ENCODE measurements at regions not wholly inside any gene's neighbourhood (a gene's known extent, or its start where the extent isn't known, plus 50 kb on each side); places are given as distances from the start of the nearest gene placed in this dataset.

GRCh38 chr2:52327641-52328040 is 1295.7 kb upstream of the NRXN1 start:
- no peak for DNase-seq (ENCODE audit: low spot score)
- TF ChIP-seq CTCF (IDR thresholded peaks at IDR 0.05; ENCODE audit: borderline replicate concordance, control extremely low read depth, extremely low read depth, insufficient read depth, missing control alignments): no peak
- in situ Hi-C loops (cut with MboI; ENCODE audit: low sequenced_read_pairs, unreplicated experiment): no loop called here

GRCh38 chr2:52314231-52314630 is 1282.3 kb upstream of the NRXN1 start:
- TF ChIP-seq CTCF (IDR thresholded peaks at IDR 0.05; ENCODE audit: borderline replicate concordance, control extremely low read depth, extremely low read depth, insufficient read depth, missing control alignments): no peak
- in situ Hi-C loops (cut with MboI; ENCODE audit: low sequenced_read_pairs, unreplicated experiment): no loop called here
- no peak for DNase-seq (ENCODE audit: low spot score)

GRCh38 chr2:52312486-52312885 is 1280.6 kb upstream of the NRXN1 start:
- TF ChIP-seq CTCF (IDR thresholded peaks at IDR 0.05; ENCODE audit: borderline replicate concordance, control extremely low read depth, extremely low read depth, insufficient read depth, missing control alignments): no peak
- in situ Hi-C loops (cut with MboI; ENCODE audit: low sequenced_read_pairs, unreplicated experiment): no loop called here
- DNase-seq (ENCODE audit: low spot score): no peak

DNA sequence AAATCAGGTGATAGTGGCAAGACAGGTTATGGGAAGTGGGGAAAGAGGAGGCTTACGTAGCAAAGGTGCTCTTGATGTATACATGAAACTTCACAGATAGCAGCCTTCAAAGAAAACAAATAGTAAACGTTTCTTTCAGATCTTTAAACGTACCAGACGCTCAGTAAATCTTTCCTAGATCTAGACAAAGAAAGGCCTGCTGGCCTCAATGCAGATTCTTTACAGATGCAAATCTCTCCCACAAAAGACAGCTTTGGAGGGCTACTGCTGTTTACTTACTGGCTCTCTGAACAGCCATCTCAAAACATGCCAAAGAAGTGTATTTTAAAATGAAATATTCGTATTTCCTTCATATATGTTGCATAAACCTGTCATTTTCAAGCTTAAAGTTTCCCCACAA is 1279.9 kb upstream of the NRXN1 start:
- no peak for TF ChIP-seq CTCF (IDR thresholded peaks at IDR 0.05; ENCODE audit: borderline replicate concordance, control extremely low read depth, extremely low read depth, insufficient read depth, missing control alignments)
- in situ Hi-C loops (cut with MboI; ENCODE audit: low sequenced_read_pairs, unreplicated experiment): no loop called here
- no peak for DNase-seq (ENCODE audit: low spot score)

DNA sequence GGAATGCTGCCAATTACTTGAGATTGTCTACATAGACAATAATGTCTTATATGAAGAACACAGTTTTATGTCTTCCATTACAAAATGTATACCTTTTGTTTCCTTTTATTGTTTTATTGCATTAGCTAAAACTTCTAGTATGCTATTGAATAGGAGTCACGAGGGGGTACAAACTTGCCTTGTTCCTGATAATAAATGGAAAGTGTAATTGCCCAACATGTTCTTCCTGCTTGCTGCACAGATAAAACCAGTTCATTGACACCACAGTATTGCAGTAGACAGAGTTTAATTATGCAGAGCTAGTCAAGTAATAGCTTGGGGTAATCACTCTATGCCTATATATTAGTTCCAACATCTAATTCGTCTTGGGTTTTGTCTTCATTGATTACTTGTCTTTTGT is 1276.2 kb upstream of the NRXN1 start:
- in situ Hi-C loops (cut with MboI; ENCODE audit: low sequenced_read_pairs, unreplicated experiment): no loop called here
- no peak for TF ChIP-seq CTCF (IDR thresholded peaks at IDR 0.05; ENCODE audit: borderline replicate concordance, control extremely low read depth, extremely low read depth, insufficient read depth, missing control alignments)
- no peak for DNase-seq (ENCODE audit: low spot score)

- no peak for TF ChIP-seq CTCF (IDR thresholded peaks at IDR 0.05; ENCODE audit: borderline replicate concordance, control extremely low read depth, extremely low read depth, insufficient read depth, missing control alignments)
- DNase-seq (ENCODE audit: low spot score): no peak
- in situ Hi-C loops (cut with MboI; ENCODE audit: low sequenced_read_pairs, unreplicated experiment): no loop called here
Observed at GRCh38 chr2:52294628-52295027, 1262.7 kb upstream of the NRXN1 start.

DNA sequence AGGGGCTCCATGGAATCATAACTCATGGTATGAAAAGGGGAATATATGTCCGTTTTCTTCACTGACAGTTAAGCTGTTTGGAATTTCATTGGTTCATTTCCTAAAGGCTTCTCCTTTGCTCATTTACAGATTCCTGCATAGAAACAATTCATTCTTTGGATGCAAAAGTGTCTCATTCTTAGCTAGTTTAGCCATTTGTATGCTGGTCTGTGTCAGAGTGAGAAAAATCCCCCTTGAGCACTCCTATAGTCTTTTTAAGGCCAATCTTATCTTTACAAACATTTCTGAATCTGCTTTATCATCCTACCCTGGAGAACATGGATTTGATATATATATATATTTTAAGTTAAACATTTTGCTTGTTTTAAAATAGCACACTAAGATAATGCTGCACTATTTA is 1260.9 kb upstream of the NRXN1 start:
- no peak for DNase-seq (ENCODE audit: low spot score)
- in situ Hi-C loops (cut with MboI; ENCODE audit: low sequenced_read_pairs, unreplicated experiment): no loop called here
- no peak for TF ChIP-seq CTCF (IDR thresholded peaks at IDR 0.05; ENCODE audit: borderline replicate concordance, control extremely low read depth, extremely low read depth, insufficient read depth, missing control alignments)
